GM23248 (cell line): ENCODE measurements at regions not wholly inside any gene's neighbourhood (a gene's known extent, or its start where the extent isn't known, plus 50 kb on each side); places are given as distances from the start of the nearest gene placed in this dataset.

Source experiments
- DNase-seq: peaks from one replicate; pipeline ENCODE4 v3.0.0-alpha.2; 2015
- H2AFZ ChIP-seq: fragments of 200-600 bp; sonication (generic); 2 replicates; pipeline ENCODE4 v1.6.1; 2016; ENCODE audit warnings: antibody characterized with exemption
- H3F3A ChIP-seq: fragments of 200-600 bp; sonication (generic); 2 replicates; pipeline ENCODE4 v1.6.1; 2016; ENCODE audit warnings: mild to moderate bottlenecking, antibody characterized with exemption, mixed run types; ENCODE audit not compliant: insufficient read depth
- H3K27ac ChIP-seq: fragments of 200-600 bp; sonication (generic); 2 replicates; pipeline ENCODE4 v1.5.1; 2016; ENCODE audit warnings: mild to moderate bottlenecking
- H3K27me3 ChIP-seq: fragments of 200-600 bp; sonication (generic); replicated peaks from 2 replicates; pipeline ENCODE4 v1.6.1; 2016; ENCODE audit warnings: mild to moderate bottlenecking; ENCODE audit not compliant: insufficient read depth
- H3K36me3 ChIP-seq: fragments of 200-600 bp; sonication (generic); 2 replicates; pipeline ENCODE4 v1.6.1; 2016; ENCODE audit warnings: low read depth, mild to moderate bottlenecking
- H3K4me1 ChIP-seq: fragments of 200-600 bp; sonication (generic); 2 replicates; pipeline ENCODE4 v1.6.1; 2016; ENCODE audit warnings: mild to moderate bottlenecking; ENCODE audit not compliant: insufficient read depth
- H3K4me2 ChIP-seq: fragments of 200-600 bp; sonication (generic); one replicate; pipeline ENCODE4 v1.6.1; 2016; ENCODE audit warnings: mild to moderate bottlenecking; ENCODE audit not compliant: unreplicated experiment
- H3K4me3 ChIP-seq: fragments of 200-600 bp; sonication (generic); 2 replicates; pipeline ENCODE4 v1.5.1; 2016; ENCODE audit warnings: mild to moderate bottlenecking
- H3K79me2 ChIP-seq: fragments of 200-600 bp; sonication (generic); 2 replicates; pipeline ENCODE4 v1.6.1; 2016; ENCODE audit warnings: mild to moderate bottlenecking; ENCODE audit not compliant: insufficient read depth
- H3K9ac ChIP-seq: fragments of 200-600 bp; sonication (generic); 2 replicates; pipeline ENCODE4 v1.6.1; 2016; ENCODE audit warnings: mild to moderate bottlenecking
- H3K9me2 ChIP-seq: fragments of 200-600 bp; sonication (generic); 2 replicates; pipeline ENCODE4 v1.6.1; 2016; ENCODE audit warnings: mixed run types, mild to moderate bottlenecking, moderate library complexity; ENCODE audit not compliant: insufficient read depth
- H3K9me3 ChIP-seq: fragments of 200-600 bp; sonication (generic); one replicate; pipeline ENCODE4 v1.6.1; 2017; ENCODE audit warnings: low read depth
- H4K20me1 ChIP-seq: fragments of 200-600 bp; sonication (generic); 2 replicates; pipeline ENCODE4 v1.6.0; 2016; ENCODE audit not compliant: insufficient read depth
- EZH2 ChIP-seq: fragments of 200-600 bp; sonication (generic); IDR thresholded peaks from 2 replicates; pipeline ENCODE4 v1.6.1; 2018; ENCODE audit warnings: antibody characterized with exemption, mild to moderate bottlenecking; ENCODE audit not compliant: insufficient read depth, poor library complexity, severe bottlenecking
- EZH2phosphoT487 ChIP-seq: fragments of 200-600 bp; sonication (generic); IDR thresholded peaks from 2 replicates; pipeline ENCODE4 v1.6.1; 2018; ENCODE audit warnings: antibody characterized with exemption, moderate library complexity, mild to moderate bottlenecking, low read depth; ENCODE audit not compliant: insufficient read depth
- WGBS, 2 experiments: methylation state at CpG; one replicate each; pipeline ENCODE4 v1.1.6; 2015 to 2017; ENCODE audit warnings: low lambda C conversion rate in 2 of 2, low coverage in 1 of 2; ENCODE audit errors: missing lambda C conversion rate in 2 of 2; 5-methylcytosine and 5-hydroxymethylcytosine counted together
- in situ Hi-C: fragments of 300-500 bp; cut with MboI; formaldehyde crosslinking; loops from 2 replicates; pipeline ENCODE4 v1.15.0; 2020

- WGBS, 2 experiments, result 63 to 65% methylated on average over 7 of the region's 7 CpGs
- no peak for DNase-seq
- Histone ChIP-seq H3K27ac (no peak overlapping the region), H3K79me2 (no peaks in the 10 kb centered on the region), H3K4me2 (no peak overlapping the region), H2AFZ (no peak overlapping the region), H3K36me3 (no peaks in the 10 kb centered on the region), H3K9me2 (0 out of 2 replicates have a peak, but pooled peaks cover 4% of the 10 kb centered on the region), H3K4me1 (no peaks in the 10 kb centered on the region), H3F3A (no peaks in the 10 kb centered on the region), H3K9me3 (no peaks in the 10 kb centered on the region), H4K20me1 (no peaks in the 10 kb centered on the region), H3K9ac (no peak overlapping the region), H3K4me3 (no peak overlapping the region), H3K27me3 (no peaks in the 10 kb centered on the region)
- in situ Hi-C loops, result no loop called here
- TF ChIP-seq EZH2phosphoT487 (no peak), EZH2 (no peak)
Observed at GRCh38 chr6:9455864-9456658, 958.8 kb downstream of the TFAP2A start.

- in situ Hi-C loops, result no loop called here
- WGBS, 2 experiments, result 78 to 93% methylated on average over 1 of the region's 1 CpG
- Histone ChIP-seq H3K27ac (no peak overlapping the region), H3K36me3 (no peaks in the 10 kb centered on the region), H3K27me3 (no peaks in the 10 kb centered on the region), H4K20me1 (no peaks in the 10 kb centered on the region), H3F3A (no peaks in the 10 kb centered on the region), H2AFZ (no peak overlapping the region), H3K79me2 (no peaks in the 10 kb centered on the region), H3K9ac (no peak overlapping the region), H3K9me2 (no peaks in the 10 kb centered on the region), H3K4me2 (no peak overlapping the region), H3K9me3 (no peaks in the 10 kb centered on the region), H3K4me1 (peaks cover 6% of the 10 kb centered on the region; the same call in 1 of the 2 replicates), H3K4me3 (no peak overlapping the region)
- TF ChIP-seq EZH2 (no peak), EZH2phosphoT487 (no peak)
- DNase-seq, result no peak
Observed at GRCh38 chr6:9439621-9440330, 975.1 kb downstream of the TFAP2A start.

GRCh38 chr6:9437836-9438235, 977.0 kb downstream of the TFAP2A start:
- peak; percentile 59 for DNase-seq
- no peak overlapping the region for H3K4me3 ChIP-seq
- WGBS, 2 experiments, result 67 to 75% methylated on average over 3 of the region's 3 CpGs
- H3K9ac ChIP-seq, result no peak overlapping the region
- no peak overlapping the region for H3K27ac ChIP-seq
- no peaks in the 10 kb centered on the region for H3F3A ChIP-seq
- H3K4me2 ChIP-seq, result no peak overlapping the region
- peaks cover 6% of the 10 kb centered on the region; the same call in 1 of the 2 replicates for H3K4me1 ChIP-seq
- TF ChIP-seq EZH2 (no peak), EZH2phosphoT487 (no peak)
- H2AFZ ChIP-seq, result no peak overlapping the region
- no peaks in the 10 kb centered on the region for H4K20me1 ChIP-seq
- no peaks in the 10 kb centered on the region for H3K27me3 ChIP-seq
- H3K36me3 ChIP-seq, result no peaks in the 10 kb centered on the region
- H3K9me2 ChIP-seq, result no peaks in the 10 kb centered on the region
- in situ Hi-C loops, result no loop called here
- no peaks in the 10 kb centered on the region for H3K9me3 ChIP-seq
- H3K79me2 ChIP-seq, result no peaks in the 10 kb centered on the region

DNA sequence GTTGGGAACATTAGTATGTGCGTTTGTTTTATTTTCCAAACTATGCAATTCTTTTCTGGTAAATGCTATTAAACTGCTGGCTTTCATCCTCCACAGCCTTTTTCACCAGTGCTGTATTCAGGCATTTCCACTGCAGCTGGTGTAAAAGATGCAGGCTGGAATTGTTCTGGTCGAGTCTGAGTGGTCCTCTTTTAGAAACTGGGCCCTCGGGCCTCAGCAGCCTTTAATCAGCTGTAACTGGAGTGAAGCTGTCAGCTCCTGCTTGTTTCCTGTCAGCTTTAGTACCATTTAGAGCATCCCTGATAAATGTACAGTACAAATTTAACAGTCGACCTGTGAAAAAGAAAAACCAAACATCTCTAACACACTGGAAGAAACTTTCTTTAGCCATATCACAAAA, 979.6 kb downstream of the TFAP2A start:
- TF ChIP-seq EZH2phosphoT487, result no peak
- no peak overlapping the region for H3K9ac ChIP-seq
- H3K27ac ChIP-seq, result no peak overlapping the region
- in situ Hi-C loops, result no loop called here
- H3K79me2 ChIP-seq, result no peaks in the 10 kb centered on the region
- no peak overlapping the region for H3K4me2 ChIP-seq
- H2AFZ ChIP-seq, result no peak overlapping the region
- WGBS, 2 experiments, result 43 to 48% methylated on average over 4 of the region's 4 CpGs
- H4K20me1 ChIP-seq, result no peaks in the 10 kb centered on the region
- no peaks in the 10 kb centered on the region for H3K27me3 ChIP-seq
- no peak for DNase-seq
- H3K9me2 ChIP-seq, result no peaks in the 10 kb centered on the region
- no peak overlapping the region for H3K4me3 ChIP-seq
- H3K4me1 ChIP-seq, result peaks cover 6% of the 10 kb centered on the region; the same call in 1 of the 2 replicates
- H3K36me3 ChIP-seq, result no peaks in the 10 kb centered on the region
- H3F3A ChIP-seq, result no peaks in the 10 kb centered on the region
- no peaks in the 10 kb centered on the region for H3K9me3 ChIP-seq
